ENCODE measurements at regions not wholly inside any gene's neighbourhood (a gene's known extent, or its start where the extent isn't known, plus 50 kb on each side); places are given as distances from the start of the nearest gene placed in this dataset.

DNA sequence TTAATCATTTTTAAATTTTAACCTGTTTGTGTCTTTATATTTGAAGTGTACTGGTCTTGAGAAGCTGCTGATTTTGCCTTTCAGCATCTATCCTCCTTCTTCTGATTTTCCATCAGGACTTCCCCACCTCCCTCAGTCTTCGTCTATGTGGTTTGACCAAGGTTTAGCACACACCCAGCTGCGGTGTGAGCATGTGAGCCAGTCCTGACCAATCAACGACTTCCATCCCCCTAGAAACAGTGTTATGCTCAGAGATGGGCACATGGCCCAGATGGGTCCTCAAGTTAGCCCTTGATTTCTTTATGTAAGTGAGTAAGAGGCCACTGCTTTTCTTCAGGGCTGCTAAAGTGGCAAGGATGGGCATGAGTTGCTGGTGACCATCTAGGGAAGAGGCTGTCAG is 190.8 kb downstream of the MATN1 start:
- CTCF ChIA-PET, result no interaction called here
- no peaks in the 10 kb centered on the region for H3K9me3 ChIP-seq (replicated peaks; ENCODE audit: control insufficient read depth, insufficient read depth, low read length)
- no peak overlapping the region for H3K9ac ChIP-seq (ENCODE audit: control insufficient read depth, insufficient read depth, low read length)
- RAD21 ChIA-PET (ENCODE audit: unreplicated experiment), result no interaction called here
- no peak overlapping the region for H3K4me3 ChIP-seq
- no peak overlapping the region for H2AFZ ChIP-seq (ENCODE audit: control insufficient read depth, low read depth, low read length)
- 0% methylated on average over 3 of the region's 3 CpGs for WGBS (ENCODE audit: insufficient coverage, insufficient replicate concordance, low lambda C conversion rate, missing lambda C conversion rate)
- FAIRE-seq, result no peak
- TF ChIP-seq RBBP5 (conservative IDR thresholded peaks at IDR 0.05) (no peak), NFYB (IDR thresholded peaks at IDR 0.05; ENCODE audit: insufficient read depth, low read depth, low read length) (no peak), SIX5 (IDR thresholded peaks at IDR 0.05; ENCODE audit: low read depth, low read length, severe bottlenecking) (no peak), HDAC2 (IDR thresholded peaks at IDR 0.05) (no peak), ZNF384 (IDR thresholded peaks at IDR 0.05; ENCODE audit: borderline replicate concordance, low read depth, low read length) (no peak), CBX3 (IDR thresholded peaks at IDR 0.05; ENCODE audit: borderline replicate concordance, low read depth) (no peak), MEF2B (IDR thresholded peaks at IDR 0.05; ENCODE audit: partially characterized antibody, poor library complexity, severe bottlenecking) (no peak), WRNIP1 (IDR thresholded peaks at IDR 0.05; ENCODE audit: borderline replicate concordance, low read depth, low read length) (no peak), SREBF1 (IDR thresholded peaks at IDR 0.05; ENCODE audit: low read length) (no peak), SRF (IDR thresholded peaks at IDR 0.05; ENCODE audit: low read depth in 2 of 2, low read length in 2 of 2) (no peak), POLR2AphosphoS2 (IDR thresholded peaks at IDR 0.05; ENCODE audit: low read depth, low read length) (no peak), ASH2L (IDR thresholded peaks at IDR 0.05; ENCODE audit: borderline replicate concordance, low read depth) (no peak), POLR2AphosphoS5 (IDR thresholded peaks at IDR 0.05; ENCODE audit: low read length) (no peak), ZZZ3 (IDR thresholded peaks at IDR 0.05; ENCODE audit: control insufficient read depth, insufficient read length, low read depth) (no peak)
- TF ChIP-seq, protein P1, sequence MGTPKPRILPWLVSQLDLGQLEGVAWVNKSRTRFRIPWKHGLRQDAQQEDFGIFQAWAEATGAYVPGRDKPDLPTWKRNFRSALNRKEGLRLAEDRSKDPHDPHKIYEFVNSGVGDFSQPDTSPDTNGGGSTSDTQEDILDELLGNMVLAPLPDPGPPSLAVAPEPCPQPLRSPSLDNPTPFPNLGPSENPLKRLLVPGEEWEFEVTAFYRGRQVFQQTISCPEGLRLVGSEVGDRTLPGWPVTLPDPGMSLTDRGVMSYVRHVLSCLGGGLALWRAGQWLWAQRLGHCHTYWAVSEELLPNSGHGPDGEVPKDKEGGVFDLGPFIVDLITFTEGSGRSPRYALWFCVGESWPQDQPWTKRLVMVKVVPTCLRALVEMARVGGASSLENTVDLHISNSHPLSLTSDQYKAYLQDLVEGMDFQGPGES (IDR thresholded peaks at IDR 0.05), result no peak
- TF ChIP-seq, protein P2, sequence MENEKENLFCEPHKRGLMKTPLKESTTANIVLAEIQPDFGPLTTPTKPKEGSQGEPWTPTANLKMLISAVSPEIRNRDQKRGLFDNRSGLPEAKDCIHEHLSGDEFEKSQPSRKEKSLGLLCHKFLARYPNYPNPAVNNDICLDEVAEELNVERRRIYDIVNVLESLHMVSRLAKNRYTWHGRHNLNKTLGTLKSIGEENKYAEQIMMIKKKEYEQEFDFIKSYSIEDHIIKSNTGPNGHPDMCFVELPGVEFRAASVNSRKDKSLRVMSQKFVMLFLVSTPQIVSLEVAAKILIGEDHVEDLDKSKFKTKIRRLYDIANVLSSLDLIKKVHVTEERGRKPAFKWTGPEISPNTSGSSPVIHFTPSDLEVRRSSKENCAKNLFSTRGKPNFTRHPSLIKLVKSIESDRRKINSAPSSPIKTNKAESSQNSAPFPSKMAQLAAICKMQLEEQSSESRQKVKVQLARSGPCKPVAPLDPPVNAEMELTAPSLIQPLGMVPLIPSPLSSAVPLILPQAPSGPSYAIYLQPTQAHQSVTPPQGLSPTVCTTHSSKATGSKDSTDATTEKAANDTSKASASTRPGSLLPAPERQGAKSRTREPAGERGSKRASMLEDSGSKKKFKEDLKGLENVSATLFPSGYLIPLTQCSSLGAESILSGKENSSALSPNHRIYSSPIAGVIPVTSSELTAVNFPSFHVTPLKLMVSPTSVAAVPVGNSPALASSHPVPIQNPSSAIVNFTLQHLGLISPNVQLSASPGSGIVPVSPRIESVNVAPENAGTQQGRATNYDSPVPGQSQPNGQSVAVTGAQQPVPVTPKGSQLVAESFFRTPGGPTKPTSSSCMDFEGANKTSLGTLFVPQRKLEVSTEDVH (IDR thresholded peaks at IDR 0.05; ENCODE audit: low read depth, partially characterized antibody), result no peak
- TF ChIP-seq, protein P3, sequence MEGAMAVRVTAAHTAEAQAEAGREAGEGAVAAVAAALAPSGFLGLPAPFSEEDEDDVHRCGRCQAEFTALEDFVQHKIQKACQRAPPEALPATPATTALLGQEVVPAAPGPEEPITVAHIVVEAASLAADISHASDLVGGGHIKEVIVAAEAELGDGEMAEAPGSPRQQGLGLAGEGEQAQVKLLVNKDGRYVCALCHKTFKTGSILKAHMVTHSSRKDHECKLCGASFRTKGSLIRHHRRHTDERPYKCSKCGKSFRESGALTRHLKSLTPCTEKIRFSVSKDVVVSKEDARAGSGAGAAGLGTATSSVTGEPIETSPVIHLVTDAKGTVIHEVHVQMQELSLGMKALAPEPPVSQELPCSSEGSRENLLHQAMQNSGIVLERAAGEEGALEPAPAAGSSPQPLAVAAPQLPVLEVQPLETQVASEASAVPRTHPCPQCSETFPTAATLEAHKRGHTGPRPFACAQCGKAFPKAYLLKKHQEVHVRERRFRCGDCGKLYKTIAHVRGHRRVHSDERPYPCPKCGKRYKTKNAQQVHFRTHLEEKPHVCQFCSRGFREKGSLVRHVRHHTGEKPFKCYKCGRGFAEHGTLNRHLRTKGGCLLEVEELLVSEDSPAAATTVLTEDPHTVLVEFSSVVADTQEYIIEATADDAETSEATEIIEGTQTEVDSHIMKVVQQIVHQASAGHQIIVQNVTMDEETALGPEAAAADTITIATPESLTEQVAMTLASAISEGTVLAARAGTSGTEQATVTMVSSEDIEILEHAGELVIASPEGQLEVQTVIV (IDR thresholded peaks at IDR 0.05; ENCODE audit: borderline replicate concordance, partially characterized antibody), result no peak
- DNase-seq (ENCODE audit: low read depth, low spot score), result no peak
- no peaks in the 10 kb centered on the region for H3K4me1 ChIP-seq (ENCODE audit: control insufficient read depth, insufficient read depth, low read length)
- SMC1A ChIA-PET (ENCODE audit: uncharacterized antibody, unreplicated experiment), result interaction anchor here (1.0 kb wide), 1 partner anchor 12 kb away, joined by 5 read pairs; no protein-coding TSS in a partner anchor
- no peaks in the 10 kb centered on the region for H3K36me3 ChIP-seq (ENCODE audit: control insufficient read depth in 2 of 2, insufficient read depth in 2 of 2, low read length in 1 of 2)
- peaks cover 0 to 4% of the 10 kb centered on the region in 2 experiments; a peak in 2 of 4 replicates for H3K27me3 ChIP-seq (replicated peaks in 1 of 2; ENCODE audit: control insufficient read depth in 2 of 2, insufficient read depth in 2 of 2, low read length in 1 of 2)
- H3K27ac ChIP-seq (ENCODE audit: control insufficient read depth, insufficient read depth), result no peak overlapping the region
- H3K79me2 ChIP-seq (ENCODE audit: control insufficient read depth, insufficient read depth, low read length), result no peaks in the 10 kb centered on the region
- in situ Hi-C loops (cut with MboI), result no loop called here
- intact Hi-C loops (cut with micrococcal nuclease; ENCODE audit: unreplicated experiment), result no loop called here
- H3K4me2 ChIP-seq (ENCODE audit: control insufficient read depth, insufficient read depth), result no peak overlapping the region
- no peak for ATAC-seq
- no TSS peak for BruUV-seq (replicated peaks)
- POLR2A ChIA-PET, result no interaction called here
- H4K20me1 ChIP-seq (ENCODE audit: control insufficient read depth, insufficient read depth), result no peaks in the 10 kb centered on the region
